PC-9 (cell line): ENCODE measurements at regions not wholly inside any gene's neighbourhood (a gene's known extent, or its start where the extent isn't known, plus 50 kb on each side); places are given as distances from the start of the nearest gene placed in this dataset.

Experiments used
- BruUV-seq: library from RNA; stranded (reverse); fragments of 400-500 nt; replicated peaks from 2 replicates; lab custom pipeline; 2021; lab: Mats Ljungman, UMichigan
- CTCF ChIA-PET: fragments of 300-600 bp; sonication (Branson Sonifier 250); formaldehyde crosslinking; loops from one replicate; lab custom pipeline; 2022; ENCODE audit warnings: antibody characterized with exemption; lab: Charles Lee
- POLR2A ChIA-PET: fragments of 300-600 bp; sonication (Branson Sonifier 250); formaldehyde crosslinking; loops from one replicate; lab custom pipeline; 2022; ENCODE audit warnings: antibody characterized with exemption; ENCODE audit not compliant: unreplicated experiment; lab: Charles Lee
- DNase-seq, 2 experiments: peaks; one replicate each; pipeline versions ENCODE4 v3.0.0 to v3.0.0-alpha.2; 2015 to 2022; ENCODE audit warnings: mixed read lengths in 1 of 2
- H2AFZ ChIP-seq: fragments of 200-600 bp; sonication (generic); 2 replicates; pipeline ENCODE4 v1.8.1; 2017; ENCODE audit warnings: antibody characterized with exemption
- H3F3A ChIP-seq: fragments of 200-600 bp; sonication (generic); 2 replicates; pipeline ENCODE4 v1.8.1; 2017; ENCODE audit warnings: antibody characterized with exemption, mild to moderate bottlenecking, low read depth; ENCODE audit not compliant: insufficient read depth
- H3K27ac ChIP-seq: fragments of 200-600 bp; sonication (generic); 2 replicates; pipeline ENCODE4 v1.6.1; 2016; ENCODE audit warnings: mixed run types
- H3K27me3 ChIP-seq: fragments of 200-600 bp; sonication (generic); 2 replicates; pipeline ENCODE4 v1.6.1; 2016; ENCODE audit warnings: low read depth, mixed run types; ENCODE audit not compliant: insufficient read depth
- H3K36me3 ChIP-seq: fragments of 200-600 bp; sonication (generic); 2 replicates; pipeline ENCODE4 v1.6.1; 2016; ENCODE audit warnings: low read depth, mixed run types
- H3K4me1 ChIP-seq: fragments of 200-600 bp; sonication (generic); replicated peaks from 2 replicates; pipeline ENCODE4 v1.6.1; 2016; ENCODE audit warnings: mixed run types; ENCODE audit not compliant: insufficient read depth
- H3K4me2 ChIP-seq: fragments of 200-600 bp; sonication (generic); 2 replicates; pipeline ENCODE4 v1.6.1; 2017; ENCODE audit warnings: mixed run types
- H3K4me3 ChIP-seq: fragments of 200-600 bp; sonication (generic); 2 replicates; pipeline ENCODE4 v1.6.1; 2016; ENCODE audit warnings: mixed run types
- H3K79me2 ChIP-seq: fragments of 200-600 bp; sonication (generic); 2 replicates; pipeline ENCODE4 v1.6.1; 2017; ENCODE audit warnings: low read depth, mixed run types
- H3K9me2 ChIP-seq: fragments of 200-600 bp; sonication (generic); 2 replicates; pipeline ENCODE4 v1.8.1; 2017; ENCODE audit warnings: mild to moderate bottlenecking; ENCODE audit not compliant: insufficient read depth
- H3K9me3 ChIP-seq: fragments of 200-600 bp; sonication (generic); 2 replicates; pipeline ENCODE4 v1.8.1; 2016; ENCODE audit warnings: low read depth; ENCODE audit not compliant: insufficient read depth
- H4K20me1 ChIP-seq: fragments of 200-600 bp; sonication (generic); 2 replicates; pipeline ENCODE4 v1.8.1; 2017; ENCODE audit not compliant: insufficient read depth
- EZH2 ChIP-seq: fragments of 200-600 bp; sonication (generic); IDR thresholded peaks from 2 replicates; pipeline ENCODE4 v1.8.0; 2017; ENCODE audit warnings: antibody characterized with exemption, low read depth
- intact Hi-C: fragments of 100-400 bp; cut with micrococcal nuclease; formaldehyde crosslinking; loops from one replicate; pipeline ENCODE4 v1.10.0; 2022; ENCODE audit not compliant: unreplicated experiment
- TF ChIP-seq, protein P1 (sequence below): fragments of 200-600 bp; sonication (generic); conservative IDR thresholded peaks from 2 replicates; pipeline ENCODE4 v1.6.1; 2017; ENCODE audit warnings: mixed run types, antibody characterized with exemption, mild to moderate bottlenecking, moderate library complexity

DNA sequence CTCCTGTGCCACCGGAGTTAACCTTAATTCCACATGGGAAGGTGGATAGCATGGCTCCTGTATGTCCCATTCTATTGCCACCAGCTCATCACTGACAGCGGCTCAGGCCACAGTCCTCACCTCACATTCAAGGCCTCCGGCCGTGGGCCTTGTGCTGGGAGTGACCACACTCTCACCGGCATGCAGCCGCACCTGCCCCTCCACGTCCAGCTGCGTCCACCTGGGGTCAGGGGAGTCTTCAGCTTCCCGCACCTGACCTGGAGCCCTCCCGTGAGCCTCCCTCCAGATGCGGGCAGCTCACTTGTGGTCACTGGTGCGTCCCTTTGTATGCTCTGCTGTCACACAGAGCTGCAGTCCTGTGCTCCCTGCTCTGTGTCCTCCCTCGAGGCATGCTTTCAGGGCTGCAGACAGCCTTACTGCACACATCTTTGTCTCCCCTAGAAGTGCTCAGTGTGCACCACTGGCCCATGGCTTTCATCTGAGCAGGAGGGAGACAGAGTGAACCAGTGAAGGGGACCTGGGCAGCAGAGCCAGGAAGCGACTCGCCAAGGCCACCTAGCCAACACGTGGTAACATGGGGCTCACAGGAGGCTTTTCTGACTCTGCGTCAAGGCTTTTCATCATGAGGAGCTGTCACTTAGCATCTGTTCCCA is 210.1 kb downstream of the ERCC6L2 start:
- CTCF ChIA-PET, result no interaction called here
- intact Hi-C loops, result no loop called here
- H3K9me3 ChIP-seq, result no peaks in the 10 kb centered on the region

DNA sequence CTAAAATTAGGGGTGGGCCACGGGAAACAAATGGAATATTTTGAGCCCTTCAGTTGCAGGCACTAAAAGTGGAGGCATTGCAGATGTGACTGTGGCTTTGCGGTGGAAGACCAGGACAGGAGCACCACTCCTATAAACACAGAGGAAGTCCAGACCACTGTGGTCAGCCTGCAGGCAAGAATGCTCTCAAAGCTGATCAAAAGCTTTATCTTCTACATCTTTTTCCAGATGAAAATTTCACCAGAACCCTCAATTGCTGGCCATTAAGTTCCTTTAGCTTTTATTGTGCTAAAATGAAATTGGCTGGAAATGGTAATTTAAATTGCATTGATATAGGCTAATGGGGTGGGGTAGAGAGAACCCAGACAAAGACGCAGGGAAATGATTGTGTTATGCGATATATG is 208.8 kb downstream of the ERCC6L2 start:
- Histone ChIP-seq H3K36me3 (no peaks in the 10 kb centered on the region), H3K4me3 (no peak overlapping the region), H3K27me3 (peaks cover 82% of the 10 kb centered on the region), H3K4me1 (0 out of 2 replicates have a peak, but pooled peaks cover 4% of the 10 kb centered on the region), H3K79me2 (no peaks in the 10 kb centered on the region), H3K27ac (no peak overlapping the region), H2AFZ (no peak overlapping the region), H3K9me2 (no peaks in the 10 kb centered on the region), H3K4me2 (no peak overlapping the region), H4K20me1 (no peaks in the 10 kb centered on the region), H3F3A (peaks cover 5% of the 10 kb centered on the region; the same call in 1 of the 2 replicates), H3K9me3 (no peaks in the 10 kb centered on the region)
- intact Hi-C loops, result no loop called here
- ChIA-PET POLR2A (no interaction called here), CTCF (no interaction called here)
- BruUV-seq, result no TSS peak
- DNase-seq, result no peak
- TF ChIP-seq, protein P1, sequence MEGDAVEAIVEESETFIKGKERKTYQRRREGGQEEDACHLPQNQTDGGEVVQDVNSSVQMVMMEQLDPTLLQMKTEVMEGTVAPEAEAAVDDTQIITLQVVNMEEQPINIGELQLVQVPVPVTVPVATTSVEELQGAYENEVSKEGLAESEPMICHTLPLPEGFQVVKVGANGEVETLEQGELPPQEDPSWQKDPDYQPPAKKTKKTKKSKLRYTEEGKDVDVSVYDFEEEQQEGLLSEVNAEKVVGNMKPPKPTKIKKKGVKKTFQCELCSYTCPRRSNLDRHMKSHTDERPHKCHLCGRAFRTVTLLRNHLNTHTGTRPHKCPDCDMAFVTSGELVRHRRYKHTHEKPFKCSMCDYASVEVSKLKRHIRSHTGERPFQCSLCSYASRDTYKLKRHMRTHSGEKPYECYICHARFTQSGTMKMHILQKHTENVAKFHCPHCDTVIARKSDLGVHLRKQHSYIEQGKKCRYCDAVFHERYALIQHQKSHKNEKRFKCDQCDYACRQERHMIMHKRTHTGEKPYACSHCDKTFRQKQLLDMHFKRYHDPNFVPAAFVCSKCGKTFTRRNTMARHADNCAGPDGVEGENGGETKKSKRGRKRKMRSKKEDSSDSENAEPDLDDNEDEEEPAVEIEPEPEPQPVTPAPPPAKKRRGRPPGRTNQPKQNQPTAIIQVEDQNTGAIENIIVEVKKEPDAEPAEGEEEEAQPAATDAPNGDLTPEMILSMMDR, result no peak
- no peak for TF ChIP-seq EZH2

More for the DNA sequence above, 210.1 kb downstream of the ERCC6L2 start:
- POLR2A ChIA-PET, result interaction anchor here (0.6 kb wide), 1 partner anchor 12 kb away, joined by 4 read pairs; no protein-coding TSS in a partner anchor
- H3K36me3 ChIP-seq, result no peaks in the 10 kb centered on the region
- no peak for DNase-seq
- no peaks in the 10 kb centered on the region for H3K9me2 ChIP-seq
- peaks cover 75% of the 10 kb centered on the region for H3K27me3 ChIP-seq
- no peaks in the 10 kb centered on the region for H3K79me2 ChIP-seq
- no peaks in the 10 kb centered on the region for H4K20me1 ChIP-seq
- H3F3A ChIP-seq, result no peaks in the 10 kb centered on the region
- H3K4me2 ChIP-seq, result no peak overlapping the region
- no peak overlapping the region for H3K4me3 ChIP-seq
- H3K27ac ChIP-seq, result no peak overlapping the region
- TF ChIP-seq, protein P1, result no peak
- no peak for TF ChIP-seq EZH2
- H3K4me1 ChIP-seq, result 0 out of 2 replicates have a peak, but pooled peaks cover 3% of the 10 kb centered on the region
- no peak overlapping the region for H2AFZ ChIP-seq
- no TSS peak for BruUV-seq

DNA sequence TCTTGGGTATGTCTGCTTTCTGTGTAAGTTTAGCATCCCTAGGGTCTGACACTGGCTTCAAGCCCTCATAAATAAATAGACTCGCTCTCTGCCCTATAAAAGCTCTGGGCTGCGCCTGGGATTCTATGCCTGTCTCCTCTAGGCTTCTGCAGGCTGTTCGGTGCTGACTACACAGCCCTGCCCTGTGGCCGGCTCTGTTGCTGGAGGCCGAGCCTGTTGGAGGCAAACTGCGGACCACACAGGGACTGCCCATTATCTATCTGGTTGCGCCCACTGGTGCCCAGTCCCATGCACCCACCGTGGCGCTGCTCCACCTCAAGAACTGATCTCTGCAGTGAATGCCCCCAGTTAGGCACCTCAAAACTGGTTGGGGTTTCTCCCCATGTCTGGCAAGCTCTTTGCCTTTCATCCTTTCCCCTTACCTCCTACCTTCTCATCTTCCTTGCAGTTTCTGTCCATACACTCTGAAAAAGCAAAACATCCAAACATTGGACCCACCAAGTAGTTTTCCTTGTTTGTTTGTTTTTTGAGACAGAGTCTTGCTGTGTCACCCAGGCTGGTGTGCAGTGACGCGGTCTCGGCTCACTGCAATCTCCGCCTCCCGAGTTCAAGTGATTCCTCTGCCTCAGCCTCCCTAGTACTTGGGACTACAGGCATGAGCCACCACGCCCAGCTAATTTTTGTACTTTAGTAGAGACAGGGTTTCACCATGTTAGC is 207.2 kb downstream of the ERCC6L2 start:
- Histone ChIP-seq H3K36me3 (no peaks in the 10 kb centered on the region), H3K27ac (no peak overlapping the region), H3K27me3 (peaks cover 81% of the 10 kb centered on the region), H4K20me1 (no peaks in the 10 kb centered on the region), H3K4me1 (0 out of 2 replicates have a peak, but pooled peaks cover 4% of the 10 kb centered on the region), H3K9me2 (no peaks in the 10 kb centered on the region), H3K4me3 (no peak overlapping the region), H3F3A (peaks cover 5% of the 10 kb centered on the region; the same call in 1 of the 2 replicates), H2AFZ (no peak overlapping the region), H3K4me2 (no peak overlapping the region), H3K9me3 (no peaks in the 10 kb centered on the region), H3K79me2 (no peaks in the 10 kb centered on the region)
- ChIA-PET POLR2A (no interaction called here), CTCF (no interaction called here)
- intact Hi-C loops, result no loop called here
- no peak for TF ChIP-seq EZH2
- TF ChIP-seq, protein P1, result no peak
- no peak for DNase-seq
- BruUV-seq, result no TSS peak
